ENCODE measurements at regions not wholly inside any gene's neighbourhood (a gene's known extent, or its start where the extent isn't known, plus 50 kb on each side); places are given as distances from the start of the nearest gene placed in this dataset.

DNA sequence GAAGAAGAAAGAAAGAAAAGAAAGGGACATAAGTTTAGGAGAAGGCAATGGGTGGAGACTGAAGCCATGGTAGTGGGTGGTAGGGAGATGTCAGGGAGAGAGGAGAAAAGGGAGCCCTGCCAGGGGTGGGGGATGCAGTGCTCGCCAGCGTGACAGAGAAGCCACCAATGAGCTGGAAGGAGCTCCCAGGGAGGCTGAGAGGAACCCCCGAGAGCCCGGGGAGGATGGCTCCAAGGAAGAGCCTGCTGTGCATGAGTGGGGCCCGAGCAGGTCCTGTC lies 141.2 kb upstream of the SHH start:
- Histone ChIP-seq H3K4me1 (ENCODE audit: insufficient read depth) (no peaks in the 10 kb centered on the region), H3K27me3 (no peaks in the 10 kb centered on the region), H3K4me3 (no peak overlapping the region), H3K9me3 (no peaks in the 10 kb centered on the region), H3K36me3 (no peaks in the 10 kb centered on the region), H3K27ac (no peak overlapping the region)
- WGBS, 3 donors: 77 to 91% (median 77%) methylated on average over 5 of the region's 5 CpGs
- DNase-seq: no peak
- intact Hi-C loops (cut with DNase I): no loop called here
- TF ChIP-seq POLR2A (IDR thresholded peaks at IDR 0.05) (no peak), EP300 (IDR thresholded peaks at IDR 0.05) (no peak)

DNA sequence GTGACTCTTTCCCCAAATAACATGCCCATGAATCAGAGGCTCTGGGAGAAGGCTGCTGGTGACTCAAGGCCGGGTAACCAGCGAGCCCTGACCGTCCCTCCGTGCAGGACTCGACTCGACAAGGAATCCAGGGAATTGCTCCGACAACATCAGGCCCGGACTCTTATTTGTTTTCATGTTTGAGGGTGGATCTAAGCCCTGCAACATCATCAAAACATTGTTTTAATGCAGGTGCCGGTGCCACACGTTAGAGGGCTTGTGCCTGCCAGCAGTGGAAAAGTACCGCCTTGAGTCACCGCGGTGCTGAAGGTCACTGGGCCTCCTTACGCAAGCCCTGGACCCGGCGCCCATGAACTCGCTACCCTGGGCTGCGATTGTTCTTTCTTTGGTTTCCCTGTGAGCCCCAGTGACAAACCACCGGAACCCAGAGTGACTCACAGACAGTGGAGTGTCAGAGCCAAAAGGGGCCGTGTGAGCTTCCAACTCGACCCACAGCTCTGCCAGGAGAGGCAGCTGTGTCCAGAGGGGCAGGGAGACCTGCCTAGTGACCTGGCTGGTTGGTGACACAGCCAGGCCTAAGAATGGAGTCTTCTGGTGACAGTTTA lies 139.4 kb upstream of the SHH start:
- 78 to 84% (median 80%) methylated on average over 21 of the region's 21 CpGs for WGBS, 3 donors
- intact Hi-C loops (cut with DNase I): no loop called here
- no peaks in the 10 kb centered on the region for H3K4me1 ChIP-seq (ENCODE audit: insufficient read depth)
- no peaks in the 10 kb centered on the region for H3K36me3 ChIP-seq
- no peak overlapping the region for H3K27ac ChIP-seq
- TF ChIP-seq POLR2A (IDR thresholded peaks at IDR 0.05): no peak
- TF ChIP-seq, protein P1, sequence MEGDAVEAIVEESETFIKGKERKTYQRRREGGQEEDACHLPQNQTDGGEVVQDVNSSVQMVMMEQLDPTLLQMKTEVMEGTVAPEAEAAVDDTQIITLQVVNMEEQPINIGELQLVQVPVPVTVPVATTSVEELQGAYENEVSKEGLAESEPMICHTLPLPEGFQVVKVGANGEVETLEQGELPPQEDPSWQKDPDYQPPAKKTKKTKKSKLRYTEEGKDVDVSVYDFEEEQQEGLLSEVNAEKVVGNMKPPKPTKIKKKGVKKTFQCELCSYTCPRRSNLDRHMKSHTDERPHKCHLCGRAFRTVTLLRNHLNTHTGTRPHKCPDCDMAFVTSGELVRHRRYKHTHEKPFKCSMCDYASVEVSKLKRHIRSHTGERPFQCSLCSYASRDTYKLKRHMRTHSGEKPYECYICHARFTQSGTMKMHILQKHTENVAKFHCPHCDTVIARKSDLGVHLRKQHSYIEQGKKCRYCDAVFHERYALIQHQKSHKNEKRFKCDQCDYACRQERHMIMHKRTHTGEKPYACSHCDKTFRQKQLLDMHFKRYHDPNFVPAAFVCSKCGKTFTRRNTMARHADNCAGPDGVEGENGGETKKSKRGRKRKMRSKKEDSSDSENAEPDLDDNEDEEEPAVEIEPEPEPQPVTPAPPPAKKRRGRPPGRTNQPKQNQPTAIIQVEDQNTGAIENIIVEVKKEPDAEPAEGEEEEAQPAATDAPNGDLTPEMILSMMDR (IDR thresholded peaks at IDR 0.05): no peak
- no peak for TF ChIP-seq EP300 (IDR thresholded peaks at IDR 0.05)
- no peaks in the 10 kb centered on the region for H3K9me3 ChIP-seq
- no peak for DNase-seq
- no peak overlapping the region for H3K4me3 ChIP-seq
- no peaks in the 10 kb centered on the region for H3K27me3 ChIP-seq

DNA sequence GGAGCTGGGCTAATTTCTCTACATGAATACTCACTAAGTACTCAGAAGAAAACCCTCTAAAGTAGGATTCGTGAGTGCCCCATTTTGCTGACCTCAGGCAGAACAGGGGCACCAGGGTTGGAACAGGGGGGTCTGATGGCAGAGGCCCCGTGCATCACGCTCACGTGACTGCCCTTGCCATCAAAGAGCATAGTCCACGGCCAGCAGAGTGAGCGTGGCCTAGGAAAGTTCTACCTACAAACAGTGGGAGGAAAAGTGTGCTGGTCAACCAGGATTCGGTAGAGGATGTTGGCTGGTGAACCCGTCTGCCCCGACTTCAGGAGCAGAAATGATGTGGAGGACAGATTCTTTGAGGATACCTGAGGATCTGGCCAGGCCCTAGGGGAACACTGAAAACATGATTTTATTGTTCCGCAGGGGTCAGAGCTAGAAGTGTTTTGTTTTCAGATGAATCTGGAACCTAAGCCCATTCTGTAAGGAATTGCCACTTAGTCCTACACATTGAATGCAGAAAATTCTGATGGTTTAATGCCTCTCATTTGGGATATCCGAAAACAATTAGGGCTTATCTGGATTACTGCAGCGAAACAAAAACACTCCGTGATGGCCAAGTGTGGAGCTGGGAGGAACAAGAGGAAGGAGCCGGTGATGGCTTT lies 138.8 kb upstream of the SHH start:
- DNase-seq: no peak
- WGBS, 3 donors: 63 to 70% (median 66%) methylated on average over 14 of the region's 14 CpGs

DNA sequence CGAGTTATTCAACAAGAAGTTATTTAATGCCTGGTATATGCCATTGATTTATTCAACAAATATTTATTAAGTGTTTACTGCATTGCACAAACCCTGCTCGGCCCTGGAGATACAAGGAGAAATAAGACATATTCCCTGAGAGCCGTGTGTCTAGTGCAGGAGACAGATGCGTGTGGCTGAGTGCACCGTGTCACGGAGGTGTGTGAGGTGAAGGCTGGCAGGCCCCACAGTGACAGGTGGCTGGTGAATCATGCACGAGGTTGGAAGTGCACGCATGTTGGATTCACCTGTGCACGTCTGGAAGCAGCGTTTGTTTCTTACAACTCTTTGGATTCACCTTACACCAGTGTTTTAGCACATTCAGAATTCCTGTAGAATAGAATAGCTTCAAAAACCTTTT lies 136.6 kb upstream of the SHH start:
- Histone ChIP-seq H3K9me3 (no peaks in the 10 kb centered on the region), H3K4me1 (ENCODE audit: insufficient read depth) (no peaks in the 10 kb centered on the region), H3K36me3 (no peaks in the 10 kb centered on the region), H3K27me3 (no peaks in the 10 kb centered on the region), H3K4me3 (no peak overlapping the region), H3K27ac (no peak overlapping the region)
- no peak for TF ChIP-seq EP300 (IDR thresholded peaks at IDR 0.05)
- TF ChIP-seq, protein P1 (IDR thresholded peaks at IDR 0.05): no peak
- TF ChIP-seq POLR2A (IDR thresholded peaks at IDR 0.05): no peak
- DNase-seq: no peak
- WGBS, 3 donors: 83 to 89% (median 86%) methylated on average over 10 of the region's 10 CpGs
- intact Hi-C loops (cut with DNase I): no loop called here

More for the DNA sequence above, 138.8 kb upstream of the SHH start:
- H3K27ac ChIP-seq: no peak overlapping the region
- H3K27me3 ChIP-seq: no peaks in the 10 kb centered on the region
- TF ChIP-seq, protein P1 (IDR thresholded peaks at IDR 0.05): no peak
- TF ChIP-seq POLR2A (IDR thresholded peaks at IDR 0.05) (no peak), EP300 (IDR thresholded peaks at IDR 0.05) (no peak)
- no peak overlapping the region for H3K4me3 ChIP-seq
- no peaks in the 10 kb centered on the region for H3K36me3 ChIP-seq
- no peaks in the 10 kb centered on the region for H3K4me1 ChIP-seq (ENCODE audit: insufficient read depth)
- H3K9me3 ChIP-seq: no peaks in the 10 kb centered on the region
- intact Hi-C loops (cut with DNase I): no loop called here

DNA sequence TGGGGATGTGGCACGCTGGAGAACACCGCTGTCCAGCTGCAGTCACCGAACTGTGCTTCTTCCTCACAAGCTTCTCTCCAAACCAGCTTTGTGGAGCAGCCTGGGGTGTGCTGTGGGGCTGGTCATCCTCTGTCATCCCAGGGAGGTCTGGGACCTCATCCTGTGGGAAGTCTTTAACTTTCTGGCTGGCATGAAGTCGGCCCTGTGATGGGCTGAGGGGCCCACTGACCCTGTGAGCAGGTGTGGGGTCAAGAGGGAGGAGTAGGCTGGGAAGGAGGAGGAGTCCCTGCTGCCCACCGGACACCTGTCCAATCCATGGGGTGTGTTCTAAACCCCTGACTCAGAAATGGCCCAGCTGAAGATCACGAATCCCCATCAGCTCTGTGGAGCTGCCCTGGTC lies 136.2 kb upstream of the SHH start:
- H3K4me1 ChIP-seq (ENCODE audit: insufficient read depth): no peaks in the 10 kb centered on the region
- no peaks in the 10 kb centered on the region for H3K36me3 ChIP-seq
- intact Hi-C loops (cut with DNase I): no loop called here
- no peaks in the 10 kb centered on the region for H3K27me3 ChIP-seq
- H3K27ac ChIP-seq: no peak overlapping the region
- H3K9me3 ChIP-seq: no peaks in the 10 kb centered on the region
- 75 to 85% (median 76%) methylated on average over 6 of the region's 6 CpGs for WGBS, 3 donors
- TF ChIP-seq EP300 (IDR thresholded peaks at IDR 0.05) (no peak), POLR2A (IDR thresholded peaks at IDR 0.05) (no peak)
- TF ChIP-seq, protein P1 (IDR thresholded peaks at IDR 0.05): no peak
- no peak for DNase-seq
- no peak overlapping the region for H3K4me3 ChIP-seq

Measured in ovary (tissue), 7 donors.